ENCODE measurements at regions not wholly inside any gene's neighbourhood (a gene's known extent, or its start where the extent isn't known, plus 50 kb on each side); places are given as distances from the start of the nearest gene placed in this dataset.

- H3K27me3 ChIP-seq (ENCODE audit: insufficient read depth, poor library complexity, severe bottlenecking), result no peaks in the 10 kb centered on the region
- no peak for DNase-seq (ENCODE audit: low spot score)
- H3K4me1 ChIP-seq (ENCODE audit: insufficient read depth, poor library complexity, severe bottlenecking), result no peaks in the 10 kb centered on the region
- no peak for ATAC-seq (ENCODE audit: low read depth)
- H3K4me3 ChIP-seq (ENCODE audit: severe bottlenecking), result no peak overlapping the region
- no peak for TF ChIP-seq CTCF (IDR thresholded peaks at IDR 0.05; ENCODE audit: poor library complexity, severe bottlenecking)
- no peaks in the 10 kb centered on the region for H3K9me3 ChIP-seq (ENCODE audit: severe bottlenecking)
- H3K27ac ChIP-seq (ENCODE audit: poor library complexity, severe bottlenecking), result no peak overlapping the region
- H3K36me3 ChIP-seq (ENCODE audit: low read depth), result no peaks in the 10 kb centered on the region
Measured at GRCh38 chr13:106078191-106078590, 457.3 kb downstream of the EFNB2 start.

DNA sequence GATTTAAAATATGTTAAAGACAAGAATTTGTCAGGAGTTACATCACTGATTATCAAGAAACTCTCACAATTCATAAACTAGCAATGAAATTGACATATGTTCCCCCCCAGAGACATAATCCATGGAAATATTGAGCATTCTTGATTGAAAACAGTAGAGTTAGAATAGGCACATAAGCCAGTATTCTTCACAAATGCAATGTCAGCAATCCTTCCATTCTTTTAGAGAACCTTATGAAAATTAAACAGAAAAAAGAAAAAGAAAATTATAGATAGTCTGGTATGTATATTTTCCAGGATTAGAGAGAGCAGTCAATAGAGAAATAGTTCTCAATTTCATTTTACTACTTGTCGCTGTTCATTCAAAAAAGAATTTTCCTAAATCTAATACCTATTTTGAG is 458.4 kb downstream of the EFNB2 start:
- ATAC-seq (ENCODE audit: low read depth) (no peak), DNase-seq (ENCODE audit: low spot score) (no peak)
- Histone ChIP-seq H3K4me1 (ENCODE audit: insufficient read depth, poor library complexity, severe bottlenecking) (no peaks in the 10 kb centered on the region), H3K27me3 (ENCODE audit: insufficient read depth, poor library complexity, severe bottlenecking) (no peaks in the 10 kb centered on the region), H3K27ac (ENCODE audit: poor library complexity, severe bottlenecking) (no peak overlapping the region), H3K4me3 (ENCODE audit: severe bottlenecking) (no peak overlapping the region), H3K9me3 (ENCODE audit: severe bottlenecking) (no peaks in the 10 kb centered on the region), H3K36me3 (ENCODE audit: low read depth) (no peaks in the 10 kb centered on the region)
- TF ChIP-seq CTCF (IDR thresholded peaks at IDR 0.05; ENCODE audit: poor library complexity, severe bottlenecking), result no peak

GRCh38 chr13:106072014-106072413 is 463.4 kb downstream of the EFNB2 start:
- H3K27me3 ChIP-seq (ENCODE audit: insufficient read depth, poor library complexity, severe bottlenecking), result no peaks in the 10 kb centered on the region
- no peaks in the 10 kb centered on the region for H3K9me3 ChIP-seq (ENCODE audit: severe bottlenecking)
- no peak for TF ChIP-seq CTCF (IDR thresholded peaks at IDR 0.05; ENCODE audit: poor library complexity, severe bottlenecking)
- no peak for ATAC-seq (ENCODE audit: low read depth)
- no peaks in the 10 kb centered on the region for H3K36me3 ChIP-seq (ENCODE audit: low read depth)
- no peak overlapping the region for H3K27ac ChIP-seq (ENCODE audit: poor library complexity, severe bottlenecking)
- H3K4me1 ChIP-seq (ENCODE audit: insufficient read depth, poor library complexity, severe bottlenecking), result no peaks in the 10 kb centered on the region
- DNase-seq (ENCODE audit: low spot score), result no peak
- H3K4me3 ChIP-seq (ENCODE audit: severe bottlenecking), result no peak overlapping the region

DNA sequence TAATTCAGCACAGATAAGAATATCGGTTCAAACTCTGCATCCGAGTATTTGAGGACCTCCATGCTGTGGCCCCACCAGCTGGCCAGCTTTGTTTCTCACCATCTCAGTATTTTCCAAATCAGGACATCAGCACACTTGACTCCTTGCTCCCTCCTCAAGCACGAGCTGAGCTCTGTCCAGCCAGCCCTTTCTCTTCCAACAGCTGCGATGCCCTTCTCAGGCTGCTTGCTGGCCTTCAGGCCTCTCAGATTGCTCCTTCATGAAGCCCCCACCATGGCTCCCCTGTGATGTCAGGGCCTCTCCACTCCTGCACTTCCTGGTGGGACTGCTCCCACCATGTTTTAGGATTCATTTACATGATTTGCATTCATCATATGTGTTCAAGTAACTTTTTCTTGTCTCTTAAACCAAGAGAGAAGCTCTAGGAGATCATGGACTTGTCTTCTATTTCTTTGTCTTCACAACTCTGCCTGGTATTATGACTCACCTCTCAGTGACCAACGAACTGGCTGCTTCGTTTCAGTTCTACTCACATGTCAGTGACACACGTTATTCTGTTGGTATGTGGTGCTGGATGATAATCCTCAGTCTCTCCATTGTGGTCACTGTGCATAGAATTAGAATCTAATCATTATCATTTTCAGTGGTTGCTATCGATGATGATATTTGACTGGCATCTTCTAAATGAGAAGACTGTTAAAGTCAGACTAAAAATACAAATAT is 471.7 kb downstream of the EFNB2 start:
- no peaks in the 10 kb centered on the region for H3K4me1 ChIP-seq (ENCODE audit: insufficient read depth, poor library complexity, severe bottlenecking)
- H3K4me3 ChIP-seq (ENCODE audit: severe bottlenecking), result no peak overlapping the region
- no peak for ATAC-seq (ENCODE audit: low read depth)
- no peaks in the 10 kb centered on the region for H3K36me3 ChIP-seq (ENCODE audit: low read depth)
- no peak for DNase-seq (ENCODE audit: low spot score)
- H3K9me3 ChIP-seq (ENCODE audit: severe bottlenecking), result no peaks in the 10 kb centered on the region
- H3K27me3 ChIP-seq (ENCODE audit: insufficient read depth, poor library complexity, severe bottlenecking), result no peaks in the 10 kb centered on the region
- no peak overlapping the region for H3K27ac ChIP-seq (ENCODE audit: poor library complexity, severe bottlenecking)
- no peak for TF ChIP-seq CTCF (IDR thresholded peaks at IDR 0.05; ENCODE audit: poor library complexity, severe bottlenecking)

- H3K9me3 ChIP-seq (ENCODE audit: severe bottlenecking), result no peaks in the 10 kb centered on the region
- no peaks in the 10 kb centered on the region for H3K27me3 ChIP-seq (ENCODE audit: insufficient read depth, poor library complexity, severe bottlenecking)
- ATAC-seq (ENCODE audit: low read depth) (no peak), DNase-seq (ENCODE audit: low spot score) (no peak)
- H3K27ac ChIP-seq (ENCODE audit: poor library complexity, severe bottlenecking), result no peak overlapping the region
- no peaks in the 10 kb centered on the region for H3K4me1 ChIP-seq (ENCODE audit: insufficient read depth, poor library complexity, severe bottlenecking)
- H3K4me3 ChIP-seq (ENCODE audit: severe bottlenecking), result no peak overlapping the region
- H3K36me3 ChIP-seq (ENCODE audit: low read depth), result no peaks in the 10 kb centered on the region
- no peak for TF ChIP-seq CTCF (IDR thresholded peaks at IDR 0.05; ENCODE audit: poor library complexity, severe bottlenecking)
Measured at GRCh38 chr13:106061781-106062180, 473.7 kb downstream of the EFNB2 start.

All from RWPE2 (cell line).